Transverse colon (tissue), 4 donors: ENCODE measurements at regions not wholly inside any gene's neighbourhood (a gene's known extent, or its start where the extent isn't known, plus 50 kb on each side); places are given as distances from the start of the nearest gene placed in this dataset.
"Not testable (repeated sequence)": the region's sequence is repeated elsewhere in the genome, so short reads cannot be mapped to it uniquely, and the experiment has no call there.

Source experiments
- CTCF ChIP-seq, 5 experiments: fragments of 200-600 bp in 3 of 5; fragments of 450-650 bp in 2 of 5; sonication (generic) in 3 of 5; IDR thresholded peaks; 1 replicate in 2 of 5; 2 replicates in 3 of 5; pipeline ENCODE4 v1.5.1; 2016 to 2017; ENCODE audit warnings: antibody characterized with exemption in 5 of 5, inconsistent platforms in 3 of 5, mild to moderate bottlenecking in 2 of 5, moderate library complexity in 1 of 5
- EP300 ChIP-seq: sonication (generic); formaldehyde crosslinking; IDR thresholded peaks from one replicate; pipeline ENCODE4 v1.6.1; 2017; ENCODE audit warnings: antibody characterized with exemption, low read depth
- POLR2A ChIP-seq: fragments of 450-650 bp; IDR thresholded peaks from one replicate; pipeline ENCODE4 v1.6.1; 2016; ENCODE audit warnings: antibody characterized with exemption, mild to moderate bottlenecking, moderate library complexity
- POLR2AphosphoS5 ChIP-seq, 3 donors: sonication (generic); formaldehyde crosslinking; IDR thresholded peaks; one replicate each; pipeline ENCODE4 v1.6.1; 2016; ENCODE audit warnings: antibody characterized with exemption in 3 of 3

GRCh38 chr6:94687255-94687654 lies 890.1 kb upstream of the MANEA start:
- not testable (repeated sequence) for TF ChIP-seq POLR2AphosphoS5 (IDR thresholded peaks at IDR 0.05); CTCF (IDR thresholded peaks at IDR 0.05); EP300; POLR2A
